Type B pancreatic cell (in vitro differentiated cells): ENCODE measurements at regions not wholly inside any gene's neighbourhood (a gene's known extent, or its start where the extent isn't known, plus 50 kb on each side); places are given as distances from the start of the nearest gene placed in this dataset.
"Not testable (repeated sequence)": the region's sequence is repeated elsewhere in the genome, so short reads cannot be mapped to it uniquely, and the experiment has no call there.

Experiments used
- DNase-seq: peaks from one replicate; pipeline ENCODE4 v3.0.0; 2021; ENCODE audit warnings: mixed read lengths; ENCODE audit not compliant: unreplicated experiment; ENCODE audit errors: extremely low spot score
- H3K27ac Mint-ChIP-seq: 2 replicates; pipeline ENCODE4 v1.8.0; 2021; ENCODE audit warnings: mild to moderate bottlenecking, mixed read lengths
- H3K27me3 Mint-ChIP-seq: 2 replicates; pipeline ENCODE4 v1.8.0; 2021; ENCODE audit warnings: mixed read lengths
- H3K36me3 Mint-ChIP-seq: 2 replicates; pipeline ENCODE4 v1.8.0; 2021; ENCODE audit warnings: mixed read lengths
- H3K4me1 Mint-ChIP-seq: one replicate; pipeline ENCODE4 v1.8.0; 2021; ENCODE audit warnings: mixed read lengths; ENCODE audit not compliant: unreplicated experiment
- H3K4me3 Mint-ChIP-seq: 2 replicates; pipeline ENCODE4 v1.8.0; 2021; ENCODE audit warnings: mild to moderate bottlenecking, mixed read lengths
- H3K9me3 Mint-ChIP-seq: 2 replicates; pipeline ENCODE4 v1.8.0; 2021; ENCODE audit warnings: mixed read lengths
- CTCF ChIP-seq: fragments of 200-600 bp; sonication (generic); conservative IDR thresholded peaks from 2 replicates; pipeline ENCODE4 v1.5.0; 2021; ENCODE audit warnings: antibody characterized with exemption, mild to moderate bottlenecking

- DNase-seq: no peak
- no peak overlapping the region for H3K27ac Mint-ChIP-seq
- peaks cover 5% of the 10 kb centered on the region for H3K9me3 Mint-ChIP-seq
- no peaks in the 10 kb centered on the region for H3K4me1 Mint-ChIP-seq
- TF ChIP-seq CTCF: no peak
- H3K36me3 Mint-ChIP-seq: no peaks in the 10 kb centered on the region
- no peak overlapping the region for H3K4me3 Mint-ChIP-seq
- no peaks in the 10 kb centered on the region for H3K27me3 Mint-ChIP-seq
Observed at GRCh38 chr16:60681043-60681442, 1355.2 kb downstream of the CDH8 start.

GRCh38 chr16:60675022-60675421 is 1361.2 kb downstream of the CDH8 start:
- no peaks in the 10 kb centered on the region for H3K4me1 Mint-ChIP-seq
- DNase-seq: no peak
- H3K27ac Mint-ChIP-seq: no peak overlapping the region
- H3K27me3 Mint-ChIP-seq: no peaks in the 10 kb centered on the region
- TF ChIP-seq CTCF: no peak
- H3K9me3 Mint-ChIP-seq: no peaks in the 10 kb centered on the region
- H3K4me3 Mint-ChIP-seq: no peak overlapping the region
- no peaks in the 10 kb centered on the region for H3K36me3 Mint-ChIP-seq

- no peaks in the 10 kb centered on the region for H3K36me3 Mint-ChIP-seq
- TF ChIP-seq CTCF: no peak
Observed at GRCh38 chr16:60674241-60674640, 1362.0 kb downstream of the CDH8 start.

GRCh38 chr16:60655514-60656153 is 1380.6 kb downstream of the CDH8 start:
- no peaks in the 10 kb centered on the region for H3K9me3 Mint-ChIP-seq
- no peaks in the 10 kb centered on the region for H3K4me1 Mint-ChIP-seq
- no peak for DNase-seq
- H3K4me3 Mint-ChIP-seq: no peak overlapping the region
- no peak for TF ChIP-seq CTCF
- no peaks in the 10 kb centered on the region for H3K27me3 Mint-ChIP-seq
- H3K27ac Mint-ChIP-seq: no peak overlapping the region
- H3K36me3 Mint-ChIP-seq: no peaks in the 10 kb centered on the region

More at GRCh38 chr16:60674241-60674640, 1362.0 kb downstream of the CDH8 start:
- no peak for DNase-seq
- no peaks in the 10 kb centered on the region for H3K4me1 Mint-ChIP-seq
- no peak overlapping the region for H3K27ac Mint-ChIP-seq
- H3K27me3 Mint-ChIP-seq: no peaks in the 10 kb centered on the region
- no peak overlapping the region for H3K4me3 Mint-ChIP-seq
- H3K9me3 Mint-ChIP-seq: no peaks in the 10 kb centered on the region

- Mint-ChIP-seq H3K27ac (no peak overlapping the region), H3K4me3 (no peak overlapping the region), H3K36me3 (no peaks in the 10 kb centered on the region), H3K9me3 (no peaks in the 10 kb centered on the region), H3K4me1 (no peaks in the 10 kb centered on the region), H3K27me3 (no peaks in the 10 kb centered on the region)
- TF ChIP-seq CTCF: no peak
- no peak for DNase-seq
Observed at GRCh38 chr16:60651346-60651745, 1384.9 kb downstream of the CDH8 start.

- no peak for DNase-seq
- H3K27ac Mint-ChIP-seq: no peak overlapping the region
- H3K9me3 Mint-ChIP-seq: no peaks in the 10 kb centered on the region
Observed at GRCh38 chr16:60648290-60648689, 1387.9 kb downstream of the CDH8 start.

GRCh38 chr16:60647388-60647787 is 1388.8 kb downstream of the CDH8 start:
- not testable (repeated sequence) for H3K36me3 Mint-ChIP-seq, H3K4me3 Mint-ChIP-seq, H3K27me3 Mint-ChIP-seq, DNase-seq, H3K9me3 Mint-ChIP-seq, H3K27ac Mint-ChIP-seq, H3K4me1 Mint-ChIP-seq

More at GRCh38 chr16:60648290-60648689, 1387.9 kb downstream of the CDH8 start:
- H3K36me3 Mint-ChIP-seq: no peaks in the 10 kb centered on the region
- no peaks in the 10 kb centered on the region for H3K4me1 Mint-ChIP-seq
- no peak for TF ChIP-seq CTCF
- H3K4me3 Mint-ChIP-seq: no peak overlapping the region
- no peaks in the 10 kb centered on the region for H3K27me3 Mint-ChIP-seq
